GM18861 (cell line): ENCODE measurements at regions not wholly inside any gene's neighbourhood (a gene's known extent, or its start where the extent isn't known, plus 50 kb on each side); places are given as distances from the start of the nearest gene placed in this dataset.

Experiments used
- ATAC-seq: cut with Tn5 transposase; IDR thresholded peaks from one replicate; pipeline ENCODE4 v1.9.1; 2021; ENCODE audit not compliant: unreplicated experiment

DNA sequence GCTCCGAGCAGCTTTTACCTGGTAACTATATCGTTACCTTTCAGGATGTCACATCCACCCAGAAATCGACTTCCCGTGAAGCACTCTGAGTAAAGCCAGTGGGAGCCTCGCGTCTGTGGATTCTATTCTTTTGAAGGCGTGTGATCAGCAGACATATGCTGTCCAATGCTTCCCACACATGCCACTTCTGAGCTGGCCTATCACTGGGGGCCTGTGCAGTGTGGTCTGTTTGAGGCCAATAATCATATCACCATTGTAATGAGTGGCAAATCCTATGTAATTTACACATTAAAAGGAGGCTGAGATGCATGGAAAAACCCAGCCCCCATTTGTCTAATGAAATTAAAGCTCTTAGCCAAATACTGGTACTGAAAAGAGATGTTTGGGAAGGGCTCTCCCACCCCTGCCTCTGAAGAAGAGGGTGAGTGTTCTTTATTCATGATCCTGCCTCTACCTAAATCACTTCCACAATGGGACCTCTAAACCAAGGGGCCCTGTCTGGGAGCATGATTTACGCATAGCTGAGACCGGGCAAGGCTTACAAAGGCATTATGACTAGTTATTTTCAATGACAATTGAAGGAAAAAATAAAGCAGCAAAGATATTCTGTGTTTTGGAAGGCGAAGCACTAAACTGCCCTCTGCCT is 686.8 kb downstream of the ZEB2 start:
- no peak for ATAC-seq

- ATAC-seq, result no peak
Measured at GRCh38 chr2:143830476-143830875, 689.4 kb downstream of the ZEB2 start.

DNA sequence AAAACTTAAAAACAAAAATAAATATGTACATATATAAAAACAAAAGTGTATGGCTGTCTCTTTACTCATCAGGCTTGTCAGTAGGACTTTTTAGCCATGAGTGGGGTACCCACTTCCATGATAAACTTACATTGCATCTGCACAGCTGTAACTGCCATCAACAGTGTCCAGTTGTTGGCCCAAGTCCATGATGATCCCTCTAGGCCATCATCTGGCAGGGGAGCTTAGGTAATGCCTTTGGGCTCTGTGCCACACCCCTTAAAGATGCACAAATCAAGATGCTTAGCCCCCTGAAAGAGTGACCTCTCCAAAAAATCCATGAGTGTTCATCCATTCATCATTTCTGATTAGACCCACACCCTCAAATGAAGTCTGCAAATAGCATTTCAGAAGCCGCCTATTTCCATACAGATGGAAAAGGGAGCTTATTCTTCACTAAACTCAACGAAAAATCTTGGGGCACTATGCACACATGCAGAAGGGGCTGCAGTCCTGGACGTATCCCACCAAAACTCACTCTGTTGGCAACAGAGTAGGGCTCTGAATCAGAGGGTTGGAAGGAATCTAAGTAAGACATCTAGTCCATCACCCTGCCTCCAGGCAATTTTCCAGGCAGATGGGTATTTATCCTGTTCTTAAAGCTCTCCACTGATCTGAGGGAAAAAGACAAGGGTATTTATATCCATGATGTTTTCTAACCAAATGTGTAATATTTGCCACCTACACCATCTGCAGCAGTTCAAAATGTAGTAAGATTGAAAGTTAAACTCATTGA is 691.0 kb downstream of the ZEB2 start:
- no peak for ATAC-seq

DNA sequence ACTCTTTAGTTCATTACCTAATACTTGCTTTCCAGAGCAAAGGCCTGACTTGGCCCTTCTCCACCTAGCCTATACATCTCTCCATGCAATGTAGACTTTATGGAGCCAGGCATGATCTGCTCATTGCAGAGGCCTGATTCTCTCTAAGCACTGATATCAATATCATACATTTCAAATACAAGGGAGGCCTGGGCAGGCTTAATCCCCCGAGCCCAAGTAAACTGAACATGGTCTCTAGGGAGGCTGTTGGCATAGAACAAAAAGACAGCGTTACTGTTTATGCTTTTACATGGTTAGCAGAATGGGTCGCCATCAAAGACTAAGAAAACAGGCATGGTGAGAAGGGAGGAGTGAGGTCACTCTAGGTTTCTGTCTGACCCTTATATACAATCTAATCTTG is 695.1 kb downstream of the ZEB2 start:
- no peak for ATAC-seq

- ATAC-seq, result no peak
Measured at GRCh38 chr2:143823876-143824275, 694.7 kb downstream of the ARHGAP15 start.

DNA sequence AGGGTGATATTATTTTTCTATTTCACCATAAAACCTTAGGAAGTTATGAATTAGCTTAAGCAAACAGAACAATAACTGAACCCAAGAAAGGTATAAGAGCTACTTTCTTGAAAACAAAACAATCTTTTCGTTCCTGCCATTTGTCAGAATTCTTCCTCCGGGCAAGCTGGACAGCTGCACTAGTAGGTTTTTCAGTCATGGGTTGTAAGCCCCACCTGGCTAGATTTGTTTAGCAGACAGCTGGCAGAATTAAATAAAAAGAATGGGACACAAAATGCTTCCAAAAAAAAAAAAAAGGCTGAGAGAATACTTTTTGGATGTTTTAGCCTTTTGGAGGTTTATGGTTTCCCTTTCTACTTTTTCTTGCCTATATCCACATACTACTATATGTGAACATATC is 694.1 kb downstream of the ARHGAP15 start:
- ATAC-seq, result no peak

GRCh38 chr2:143822736-143823135 is 693.5 kb downstream of the ARHGAP15 start:
- no peak for ATAC-seq

DNA sequence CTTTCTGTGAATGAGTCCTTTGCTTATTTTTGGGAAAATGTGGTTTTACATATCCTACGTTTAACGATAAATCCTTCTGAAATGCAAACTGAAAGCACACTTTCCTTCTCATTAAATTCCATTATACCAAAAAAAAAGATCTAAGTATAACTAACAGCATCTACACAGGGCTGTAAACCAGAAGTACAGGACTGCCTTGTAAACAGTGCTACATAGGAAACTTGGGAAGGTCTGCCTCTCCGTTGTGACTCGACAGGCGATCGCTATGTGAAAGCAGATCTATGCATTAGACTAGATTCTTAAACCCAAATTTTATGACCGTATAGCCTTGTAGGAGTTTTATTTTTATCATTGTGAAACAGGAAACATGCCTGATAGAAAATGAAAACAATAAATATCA is 690.5 kb downstream of the ARHGAP15 start:
- ATAC-seq, result no peak

DNA sequence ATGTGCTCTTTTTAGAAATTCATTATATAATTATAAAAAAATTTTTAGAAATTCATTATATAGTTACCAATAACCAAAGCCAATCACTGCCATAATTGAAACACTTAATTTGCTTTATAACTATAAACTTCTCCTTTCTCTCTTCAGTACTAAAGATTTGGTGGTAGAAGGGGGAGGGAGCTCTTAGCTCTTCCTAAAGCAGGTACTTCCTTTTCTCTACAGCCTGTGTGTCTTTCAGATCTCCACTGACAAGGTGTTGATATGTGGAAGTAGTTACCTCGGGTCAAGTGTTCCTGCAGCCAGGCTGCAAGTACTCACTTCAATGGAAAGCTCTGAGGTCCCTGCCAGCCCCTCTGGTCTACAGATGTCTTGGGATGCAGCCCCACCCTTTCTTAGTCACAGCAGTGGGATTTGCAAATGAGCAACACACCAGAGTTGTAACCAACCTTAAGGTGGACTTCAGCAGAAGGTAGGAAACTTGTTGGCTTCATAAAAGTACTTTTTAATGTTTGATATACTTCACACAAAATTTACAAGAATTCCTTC is 690.0 kb downstream of the ARHGAP15 start:
- no peak for ATAC-seq
